ENCODE measurements at regions not wholly inside any gene's neighbourhood (a gene's known extent, or its start where the extent isn't known, plus 50 kb on each side); places are given as distances from the start of the nearest gene placed in this dataset.

DNA sequence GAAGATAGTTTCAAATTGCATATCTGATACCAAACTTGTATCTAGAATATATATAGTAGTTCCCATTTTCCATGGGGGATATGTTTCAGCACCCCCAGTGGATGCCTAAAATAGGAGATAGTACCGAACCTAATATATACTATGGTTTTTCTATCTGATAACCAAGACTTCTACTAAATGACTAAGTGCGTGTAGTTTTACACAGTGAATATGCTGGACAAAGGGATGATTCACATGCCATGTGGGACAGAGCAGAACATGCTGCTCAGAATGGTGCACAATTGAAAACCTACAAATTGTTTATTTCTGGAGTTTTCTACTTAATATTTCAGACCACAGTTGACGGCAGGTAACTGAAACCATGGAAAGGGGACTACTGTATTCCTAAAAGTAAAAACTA lies 73.4 kb upstream of the TP63 start:
- no peak for ATAC-seq
- DNase-seq = no peak
- POLR2A ChIA-PET = no interaction called here
- CTCF ChIA-PET = interaction anchor here (0.6 kb wide), 1 partner anchor 1839 kb away, joined by 3 read pairs; no protein-coding TSS in a partner anchor
- Mint-ChIP-seq H3K36me3 (peaks cover 0 to 6% (median 0%) of the 10 kb centered on the region in 5 donors), H3K27ac (no peak overlapping the region), H3K27me3 (no peaks in the 10 kb centered on the region), H3K4me3 (no peak overlapping the region), H3K9me3 (peaks cover 0 to 20% (median 13%) of the 10 kb centered on the region in 11 donors), H3K4me1 (peaks cover 0 to 3% (median 0%) of the 10 kb centered on the region in 7 donors)
- no peaks in the 10 kb centered on the region for H3K9me3 ChIP-seq (ENCODE audit: control insufficient read depth in 2 of 3, low read length in 3 of 3)
- no peaks in the 10 kb centered on the region for H3K4me1 ChIP-seq (ENCODE audit: control insufficient read depth in 2 of 2, insufficient read depth in 2 of 2, low read length in 2 of 2)
- H3K27ac ChIP-seq (ENCODE audit: low read depth, low read length) = no peak overlapping the region
- intact Hi-C loops (cut with micrococcal nuclease) = no loop called here
- H3K36me3 ChIP-seq (ENCODE audit: control insufficient read depth in 2 of 3, insufficient read depth in 3 of 3, low read length in 3 of 3) = no peaks in the 10 kb centered on the region
- H3K27me3 ChIP-seq (ENCODE audit: control insufficient read depth in 2 of 2, insufficient read depth in 2 of 2, low read length in 2 of 2) = no peaks in the 10 kb centered on the region
- no peak overlapping the region for H3K4me3 ChIP-seq (ENCODE audit: low read length)

DNA sequence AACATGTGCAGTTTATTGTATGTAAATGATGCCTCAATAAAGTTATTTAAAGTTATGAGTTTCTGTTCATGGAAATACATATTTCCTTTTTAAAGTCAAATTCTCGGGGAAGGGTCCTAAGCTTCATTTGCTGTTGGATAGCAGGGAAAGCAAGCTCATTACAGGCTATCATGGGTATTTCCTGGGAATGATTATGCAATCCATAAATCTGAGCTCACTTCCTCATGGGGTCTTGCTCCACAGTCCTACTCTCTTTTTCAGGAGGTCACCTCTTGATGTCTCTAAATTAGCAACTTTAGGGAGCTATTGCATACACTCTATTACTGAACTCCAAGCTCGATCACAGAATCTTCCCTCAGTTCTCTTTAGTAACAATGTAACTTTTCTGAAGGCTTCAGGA lies 69.9 kb upstream of the TP63 start:
- intact Hi-C loops (cut with micrococcal nuclease) = loop anchor here in 1 of 2 donors (5.0 kb wide), 1 partner anchor 289 kb away; no protein-coding TSS in a partner anchor
- Mint-ChIP-seq H3K4me1 (peaks cover 0 to 23% (median 2%) of the 10 kb centered on the region in 7 donors), H3K4me3 (no peak overlapping the region), H3K36me3 (peaks cover 0 to 6% (median 0%) of the 10 kb centered on the region in 5 donors), H3K9me3 (peaks cover 0 to 20% (median 12%) of the 10 kb centered on the region in 11 donors), H3K27ac (no peak overlapping the region), H3K27me3 (peaks cover 0 to 2% (median 0%) of the 10 kb centered on the region in 5 donors)
- Histone ChIP-seq H3K4me3 (ENCODE audit: low read length) (no peak overlapping the region), H3K9me3 (ENCODE audit: control insufficient read depth in 2 of 3, low read length in 3 of 3) (no peaks in the 10 kb centered on the region), H3K27ac (ENCODE audit: low read depth, low read length) (no peak overlapping the region), H3K4me1 (ENCODE audit: control insufficient read depth in 2 of 2, insufficient read depth in 2 of 2, low read length in 2 of 2) (no peaks in the 10 kb centered on the region), H3K36me3 (ENCODE audit: control insufficient read depth in 2 of 3, insufficient read depth in 3 of 3, low read length in 3 of 3) (no peaks in the 10 kb centered on the region), H3K27me3 (ENCODE audit: control insufficient read depth in 2 of 2, insufficient read depth in 2 of 2, low read length in 2 of 2) (no peaks in the 10 kb centered on the region)
- CTCF ChIA-PET = no interaction called here
- POLR2A ChIA-PET = interaction anchor here (0.6 kb wide), 1 partner anchor 379 kb away, joined by 3 read pairs; no protein-coding TSS in a partner anchor
- no peak for DNase-seq
- ATAC-seq = no peak

DNA sequence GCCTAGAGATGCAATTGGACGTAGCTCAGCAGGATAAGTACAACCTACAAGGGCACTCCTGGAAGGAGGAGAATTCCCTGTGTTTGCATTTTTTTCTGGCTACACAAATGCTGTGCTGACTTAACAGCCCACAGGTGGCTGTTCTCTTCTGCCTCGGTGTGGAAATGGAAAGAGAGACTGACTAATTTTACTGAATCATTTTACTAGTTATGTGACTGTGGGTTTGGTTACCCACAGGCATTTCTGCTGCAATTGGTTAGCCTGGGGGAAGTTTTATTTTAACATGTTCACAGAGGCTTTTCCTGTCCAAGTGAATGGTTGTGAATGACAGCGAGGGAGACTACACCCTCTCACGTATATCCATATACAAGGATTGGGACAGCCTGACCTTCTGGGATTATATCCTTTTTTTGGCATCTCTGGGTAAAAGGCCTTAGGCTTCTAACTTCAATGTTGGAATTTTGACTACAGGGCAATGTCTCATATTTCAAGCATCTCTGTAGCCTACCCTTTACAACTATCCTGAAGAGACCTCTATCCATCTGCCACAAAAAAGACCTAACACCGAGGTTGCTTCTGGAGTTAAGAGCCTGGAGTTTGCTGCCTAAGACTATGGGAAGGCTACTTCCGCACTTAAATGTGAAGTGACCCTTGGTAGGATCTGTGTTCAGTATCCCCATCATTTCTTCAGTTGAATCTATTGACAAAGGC lies 67.2 kb upstream of the TP63 start:
- ATAC-seq = no peak
- DNase-seq = peak in 1 of 9 donors; percentile 59
- H3K27me3 ChIP-seq (ENCODE audit: control insufficient read depth in 2 of 2, insufficient read depth in 2 of 2, low read length in 2 of 2) = no peaks in the 10 kb centered on the region
- H3K27ac ChIP-seq (ENCODE audit: low read depth, low read length) = no peak overlapping the region
- H3K27me3 Mint-ChIP-seq = peaks cover 0 to 2% (median 0%) of the 10 kb centered on the region in 5 donors
- CTCF ChIA-PET = no interaction called here
- H3K36me3 ChIP-seq (ENCODE audit: control insufficient read depth in 2 of 3, insufficient read depth in 3 of 3, low read length in 3 of 3) = no peaks in the 10 kb centered on the region
- no peaks in the 10 kb centered on the region for H3K4me1 ChIP-seq (ENCODE audit: control insufficient read depth in 2 of 2, insufficient read depth in 2 of 2, low read length in 2 of 2)
- H3K9me3 ChIP-seq (ENCODE audit: control insufficient read depth in 2 of 3, low read length in 3 of 3) = no peaks in the 10 kb centered on the region
- H3K4me1 Mint-ChIP-seq = peaks cover 0 to 38% (median 2%) of the 10 kb centered on the region in 7 donors
- peaks cover 0 to 5% (median under 1%) of the 10 kb centered on the region in 11 donors for H3K9me3 Mint-ChIP-seq
- POLR2A ChIA-PET = no interaction called here
- H3K36me3 Mint-ChIP-seq = peaks cover 0 to 5% (median 0%) of the 10 kb centered on the region in 5 donors
- H3K4me3 ChIP-seq (ENCODE audit: low read length) = no peak overlapping the region
- H3K4me3 Mint-ChIP-seq = peak overlapping the region in 1 of 10 donors; percentile 12
- H3K27ac Mint-ChIP-seq = peak overlapping the region in 1 of 9 donors; percentile 35
- intact Hi-C loops (cut with micrococcal nuclease) = loop anchor here in 1 of 2 donors (1.0 to 5.0 kb wide), 2 partner anchors 240 to 292 kb away; no protein-coding TSS in a partner anchor

DNA sequence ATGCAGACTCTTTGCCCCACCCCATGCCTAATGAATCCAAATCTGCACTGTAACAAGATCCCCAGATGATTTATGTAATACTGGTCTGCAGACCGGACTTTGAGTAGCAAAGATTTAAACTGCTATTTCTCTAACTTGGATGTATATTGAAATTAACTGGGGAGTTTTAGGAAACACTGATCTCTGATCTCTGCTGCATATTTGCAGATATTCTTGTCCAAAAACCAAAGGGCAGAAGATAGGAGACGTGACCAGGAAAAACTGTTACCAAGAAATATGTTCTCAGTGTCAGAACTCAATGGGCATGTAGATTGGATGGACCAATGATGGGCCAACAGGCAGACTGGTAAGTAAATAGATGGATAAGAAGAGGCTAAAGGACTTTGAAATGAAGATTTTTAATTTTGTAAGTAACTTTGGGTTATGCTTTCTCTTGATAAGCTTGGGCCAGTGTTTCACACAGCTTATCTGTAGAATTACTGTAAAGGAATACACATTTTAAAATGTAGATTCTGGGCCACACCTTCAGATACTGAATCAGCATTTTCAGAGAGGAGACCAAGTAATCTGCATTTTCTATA lies 64.5 kb upstream of the TP63 start:
- H3K36me3 Mint-ChIP-seq = peaks cover 0 to 5% (median 0%) of the 10 kb centered on the region in 5 donors
- ATAC-seq = no peak
- peaks cover 2 to 47% (median 8%) of the 10 kb centered on the region in 7 donors for H3K4me1 Mint-ChIP-seq
- DNase-seq = no peak
- no peak overlapping the region for H3K4me3 ChIP-seq (ENCODE audit: low read length)
- no peak overlapping the region for H3K4me3 Mint-ChIP-seq
- no peaks in the 10 kb centered on the region for H3K9me3 Mint-ChIP-seq
- H3K4me1 ChIP-seq (ENCODE audit: control insufficient read depth in 2 of 2, insufficient read depth in 2 of 2, low read length in 2 of 2) = no peaks in the 10 kb centered on the region
- intact Hi-C loops (cut with micrococcal nuclease) = no loop called here
- POLR2A ChIA-PET = no interaction called here
- H3K36me3 ChIP-seq (ENCODE audit: control insufficient read depth in 2 of 3, insufficient read depth in 3 of 3, low read length in 3 of 3) = no peaks in the 10 kb centered on the region
- H3K27ac Mint-ChIP-seq = no peak overlapping the region
- H3K27me3 Mint-ChIP-seq = peaks cover 0 to 2% (median 0%) of the 10 kb centered on the region in 5 donors
- H3K27ac ChIP-seq (ENCODE audit: low read depth, low read length) = no peak overlapping the region
- no peaks in the 10 kb centered on the region for H3K27me3 ChIP-seq (ENCODE audit: control insufficient read depth in 2 of 2, insufficient read depth in 2 of 2, low read length in 2 of 2)
- CTCF ChIA-PET = no interaction called here
- no peaks in the 10 kb centered on the region for H3K9me3 ChIP-seq (ENCODE audit: control insufficient read depth in 2 of 3, low read length in 3 of 3)

DNA sequence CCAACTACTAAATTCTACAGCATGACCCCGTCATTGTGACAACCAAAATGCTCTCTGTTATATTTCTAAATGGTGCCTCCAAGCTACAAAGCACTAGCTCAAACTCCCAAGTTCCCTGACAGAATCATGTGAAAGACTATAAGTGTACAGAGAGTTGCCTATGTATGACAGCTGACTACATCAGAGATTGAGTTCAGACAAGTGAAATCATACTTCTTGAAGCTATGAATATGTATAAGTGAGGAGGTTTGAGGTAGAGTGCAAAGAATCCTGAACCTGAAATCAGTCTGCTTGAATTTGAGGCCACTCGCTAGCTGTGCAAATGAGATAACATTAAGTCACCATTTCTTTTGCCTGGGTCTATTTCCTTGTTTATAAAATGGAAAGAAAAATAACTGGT lies 63.9 kb upstream of the TP63 start:
- intact Hi-C loops (cut with micrococcal nuclease) = no loop called here
- H3K4me1 Mint-ChIP-seq = peaks cover 2 to 49% (median 9%) of the 10 kb centered on the region in 7 donors
- peaks cover 0 to 5% (median 0%) of the 10 kb centered on the region in 5 donors for H3K36me3 Mint-ChIP-seq
- Histone ChIP-seq H3K4me1 (ENCODE audit: control insufficient read depth in 2 of 2, insufficient read depth in 2 of 2, low read length in 2 of 2) (no peaks in the 10 kb centered on the region), H3K4me3 (ENCODE audit: low read length) (no peak overlapping the region), H3K27ac (ENCODE audit: low read depth, low read length) (no peak overlapping the region), H3K9me3 (ENCODE audit: control insufficient read depth in 2 of 3, low read length in 3 of 3) (no peaks in the 10 kb centered on the region), H3K36me3 (ENCODE audit: control insufficient read depth in 2 of 3, insufficient read depth in 3 of 3, low read length in 3 of 3) (no peaks in the 10 kb centered on the region), H3K27me3 (ENCODE audit: control insufficient read depth in 2 of 2, insufficient read depth in 2 of 2, low read length in 2 of 2) (no peaks in the 10 kb centered on the region)
- POLR2A ChIA-PET = no interaction called here
- no peak overlapping the region for H3K27ac Mint-ChIP-seq
- peaks cover 0 to 2% (median 0%) of the 10 kb centered on the region in 5 donors for H3K27me3 Mint-ChIP-seq
- H3K9me3 Mint-ChIP-seq = no peaks in the 10 kb centered on the region
- ATAC-seq (no peak), DNase-seq (no peak)
- CTCF ChIA-PET = no interaction called here
- no peak overlapping the region for H3K4me3 Mint-ChIP-seq

DNA sequence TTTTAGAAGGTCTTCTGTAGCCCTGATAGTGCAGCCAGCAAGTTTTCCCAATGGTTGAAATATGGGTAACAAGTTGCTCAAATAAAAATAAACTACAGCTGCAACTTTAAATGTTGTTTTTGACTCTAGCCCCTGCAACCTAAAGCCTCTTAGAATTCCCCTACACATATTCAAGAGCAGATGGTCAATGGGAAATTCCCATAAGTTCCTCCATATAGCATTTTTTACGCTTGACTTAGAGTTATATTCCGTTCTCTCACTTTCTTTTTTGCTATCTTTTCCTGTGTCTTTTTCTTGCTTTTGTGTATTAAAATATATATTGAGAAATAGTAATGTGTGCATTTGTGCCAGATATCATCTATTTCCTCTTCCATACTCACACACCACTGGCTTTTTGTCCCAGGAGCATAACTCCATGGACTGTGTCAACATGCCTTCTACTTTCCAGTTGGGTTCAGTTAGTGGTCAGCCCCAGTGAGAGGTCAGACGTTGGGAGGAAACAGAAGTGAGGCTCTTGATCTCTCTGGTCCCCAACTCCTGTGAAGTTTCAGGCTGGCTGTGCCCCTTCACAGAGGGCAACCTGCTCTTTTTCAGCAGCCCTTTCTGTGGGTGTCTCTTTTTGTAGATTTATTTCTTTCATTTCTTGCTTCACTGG lies 63.3 kb upstream of the TP63 start:
- CTCF ChIA-PET = no interaction called here
- no peaks in the 10 kb centered on the region for H3K27me3 ChIP-seq (ENCODE audit: control insufficient read depth in 2 of 2, insufficient read depth in 2 of 2, low read length in 2 of 2)
- Mint-ChIP-seq H3K4me3 (no peak overlapping the region), H3K27me3 (peaks cover 0 to 2% (median 0%) of the 10 kb centered on the region in 5 donors), H3K36me3 (peaks cover 0 to 5% (median 0%) of the 10 kb centered on the region in 5 donors), H3K4me1 (peaks cover 2 to 49% (median 13%) of the 10 kb centered on the region in 7 donors), H3K9me3 (no peaks in the 10 kb centered on the region), H3K27ac (no peak overlapping the region)
- POLR2A ChIA-PET = no interaction called here
- no peak overlapping the region for H3K27ac ChIP-seq (ENCODE audit: low read depth, low read length)
- DNase-seq = no peak
- H3K9me3 ChIP-seq (ENCODE audit: control insufficient read depth in 2 of 3, low read length in 3 of 3) = no peaks in the 10 kb centered on the region
- ATAC-seq = no peak
- H3K4me1 ChIP-seq (ENCODE audit: control insufficient read depth in 2 of 2, insufficient read depth in 2 of 2, low read length in 2 of 2) = no peaks in the 10 kb centered on the region
- no peaks in the 10 kb centered on the region for H3K36me3 ChIP-seq (ENCODE audit: control insufficient read depth in 2 of 3, insufficient read depth in 3 of 3, low read length in 3 of 3)
- intact Hi-C loops (cut with micrococcal nuclease) = no loop called here
- no peak overlapping the region for H3K4me3 ChIP-seq (ENCODE audit: low read length)

Measured in naive thymus-derived CD4-positive, alpha-beta T cell (primary cell).